NB4 (cell line): ENCODE measurements at regions not wholly inside any gene's neighbourhood (a gene's known extent, or its start where the extent isn't known, plus 50 kb on each side); places are given as distances from the start of the nearest gene placed in this dataset.

Source experiments
- MAX ChIP-seq: IDR thresholded peaks from 2 replicates; pipeline ENCODE4 v1.6.1; 2011; ENCODE audit warnings: low read depth, low read length
- MYC ChIP-seq: IDR thresholded peaks from 2 replicates; pipeline ENCODE4 v1.6.1; 2011; ENCODE audit warnings: low read depth, low read length
- POLR2A ChIP-seq: IDR thresholded peaks from 2 replicates; pipeline ENCODE4 v1.6.1; 2011; ENCODE audit warnings: mild to moderate bottlenecking; ENCODE audit not compliant: insufficient read length; ENCODE audit errors: extremely low read depth
- TF ChIP-seq, protein P1 (sequence below): IDR thresholded peaks from one replicate; pipeline ENCODE4 v1.5.1; 2012; ENCODE audit warnings: low read depth, low read length

- TF ChIP-seq, protein P1, sequence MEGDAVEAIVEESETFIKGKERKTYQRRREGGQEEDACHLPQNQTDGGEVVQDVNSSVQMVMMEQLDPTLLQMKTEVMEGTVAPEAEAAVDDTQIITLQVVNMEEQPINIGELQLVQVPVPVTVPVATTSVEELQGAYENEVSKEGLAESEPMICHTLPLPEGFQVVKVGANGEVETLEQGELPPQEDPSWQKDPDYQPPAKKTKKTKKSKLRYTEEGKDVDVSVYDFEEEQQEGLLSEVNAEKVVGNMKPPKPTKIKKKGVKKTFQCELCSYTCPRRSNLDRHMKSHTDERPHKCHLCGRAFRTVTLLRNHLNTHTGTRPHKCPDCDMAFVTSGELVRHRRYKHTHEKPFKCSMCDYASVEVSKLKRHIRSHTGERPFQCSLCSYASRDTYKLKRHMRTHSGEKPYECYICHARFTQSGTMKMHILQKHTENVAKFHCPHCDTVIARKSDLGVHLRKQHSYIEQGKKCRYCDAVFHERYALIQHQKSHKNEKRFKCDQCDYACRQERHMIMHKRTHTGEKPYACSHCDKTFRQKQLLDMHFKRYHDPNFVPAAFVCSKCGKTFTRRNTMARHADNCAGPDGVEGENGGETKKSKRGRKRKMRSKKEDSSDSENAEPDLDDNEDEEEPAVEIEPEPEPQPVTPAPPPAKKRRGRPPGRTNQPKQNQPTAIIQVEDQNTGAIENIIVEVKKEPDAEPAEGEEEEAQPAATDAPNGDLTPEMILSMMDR = no peak
- no peak for TF ChIP-seq POLR2A
- TF ChIP-seq MAX = no peak
- TF ChIP-seq MYC = no peak
Measured at GRCh38 chr6:86715676-86716075, 221.7 kb upstream of the HTR1E start.
